Uterus (tissue), 3 donors: ENCODE measurements at regions not wholly inside any gene's neighbourhood (a gene's known extent, or its start where the extent isn't known, plus 50 kb on each side); places are given as distances from the start of the nearest gene placed in this dataset.

Experiments used
- DNase-seq, 2 donors: peaks; one replicate each; pipeline ENCODE4 v3.0.0-alpha.2; 2019 to 2020
- H3K27ac ChIP-seq, 2 donors: fragments of 200-600 bp; sonication (generic); 1 replicate in 1 of 2; 2 replicates in 1 of 2; pipeline ENCODE4 v1.5.1; 2016 to 2018
- H3K27me3 ChIP-seq, 2 donors: fragments of 200-600 bp; sonication (generic); one replicate each; pipeline ENCODE4 v1.5.1; 2018 to 2019; ENCODE audit warnings: control low read depth in 1 of 2
- H3K36me3 ChIP-seq, 2 donors: fragments of 200-600 bp; sonication (generic); one replicate each; pipeline ENCODE4 v1.5.1; 2019; ENCODE audit warnings: control low read depth in 1 of 2
- H3K4me1 ChIP-seq, 2 donors: fragments of 200-600 bp; sonication (generic); one replicate each; pipeline ENCODE4 v1.5.1; 2018 to 2019; ENCODE audit warnings: control low read depth in 1 of 2
- H3K4me3 ChIP-seq, 2 donors: fragments of 200-600 bp; sonication (generic); 1 replicate in 1 of 2; 2 replicates in 1 of 2; pipeline ENCODE4 v1.5.1; 2018 to 2019; ENCODE audit warnings: mild to moderate bottlenecking in 1 of 2
- H3K9me3 ChIP-seq, 2 donors: fragments of 200-600 bp; sonication (generic); one replicate each; pipeline ENCODE4 v1.5.1; 2019; ENCODE audit warnings: control low read depth in 1 of 2
- POLR2A ChIP-seq, 2 donors: fragments of 450-650 bp; IDR thresholded peaks; one replicate each; pipeline ENCODE4 v1.6.1; 2016; ENCODE audit warnings: antibody characterized with exemption in 2 of 2, mild to moderate bottlenecking in 1 of 2, moderate library complexity in 1 of 2
- intact Hi-C: fragments of 100-400 bp; cut with DNase I; formaldehyde crosslinking; loops from one replicate; pipeline ENCODE4 v1.15.1; 2023; ENCODE audit warnings: low total_unique reads
- TF ChIP-seq, protein P1 (sequence below), 4 experiments: fragments of 200-600 bp in 2 of 4; fragments of 450-650 bp in 2 of 4; sonication (generic) in 2 of 4; IDR thresholded peaks; one replicate each; pipeline ENCODE4 v1.5.1; 2016 to 2019; ENCODE audit warnings: antibody characterized with exemption in 4 of 4, mild to moderate bottlenecking in 2 of 4, moderate library complexity in 1 of 4
- donor health status: DM: yes; HTN: yes; CAD: no.

GRCh38 chr1:208951908-208952307, 631.6 kb upstream of the CAMK1G start:
- no peaks in the 10 kb centered on the region for H3K9me3 ChIP-seq
- no peak overlapping the region for H3K27ac ChIP-seq
- H3K27me3 ChIP-seq = no peaks in the 10 kb centered on the region
- DNase-seq = no peak
- TF ChIP-seq, protein P1, sequence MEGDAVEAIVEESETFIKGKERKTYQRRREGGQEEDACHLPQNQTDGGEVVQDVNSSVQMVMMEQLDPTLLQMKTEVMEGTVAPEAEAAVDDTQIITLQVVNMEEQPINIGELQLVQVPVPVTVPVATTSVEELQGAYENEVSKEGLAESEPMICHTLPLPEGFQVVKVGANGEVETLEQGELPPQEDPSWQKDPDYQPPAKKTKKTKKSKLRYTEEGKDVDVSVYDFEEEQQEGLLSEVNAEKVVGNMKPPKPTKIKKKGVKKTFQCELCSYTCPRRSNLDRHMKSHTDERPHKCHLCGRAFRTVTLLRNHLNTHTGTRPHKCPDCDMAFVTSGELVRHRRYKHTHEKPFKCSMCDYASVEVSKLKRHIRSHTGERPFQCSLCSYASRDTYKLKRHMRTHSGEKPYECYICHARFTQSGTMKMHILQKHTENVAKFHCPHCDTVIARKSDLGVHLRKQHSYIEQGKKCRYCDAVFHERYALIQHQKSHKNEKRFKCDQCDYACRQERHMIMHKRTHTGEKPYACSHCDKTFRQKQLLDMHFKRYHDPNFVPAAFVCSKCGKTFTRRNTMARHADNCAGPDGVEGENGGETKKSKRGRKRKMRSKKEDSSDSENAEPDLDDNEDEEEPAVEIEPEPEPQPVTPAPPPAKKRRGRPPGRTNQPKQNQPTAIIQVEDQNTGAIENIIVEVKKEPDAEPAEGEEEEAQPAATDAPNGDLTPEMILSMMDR (IDR thresholded peaks at IDR 0.05) = no peak
- no peak for TF ChIP-seq POLR2A (IDR thresholded peaks at IDR 0.05)
- no peak overlapping the region for H3K4me3 ChIP-seq
- intact Hi-C loops = no loop called here
- H3K4me1 ChIP-seq = no peaks in the 10 kb centered on the region
- no peaks in the 10 kb centered on the region for H3K36me3 ChIP-seq

GRCh38 chr1:208962867-208963266, 620.6 kb upstream of the CAMK1G start:
- Histone ChIP-seq H3K4me3 (no peak overlapping the region), H3K9me3 (peaks cover 0 to 5% of the 10 kb centered on the region in 2 donors), H3K4me1 (no peaks in the 10 kb centered on the region), H3K36me3 (no peaks in the 10 kb centered on the region), H3K27ac (no peak overlapping the region), H3K27me3 (no peaks in the 10 kb centered on the region)
- DNase-seq = no peak
- intact Hi-C loops = no loop called here
- TF ChIP-seq, protein P1 (IDR thresholded peaks at IDR 0.05) = no peak
- no peak for TF ChIP-seq POLR2A (IDR thresholded peaks at IDR 0.05)

- H3K27me3 ChIP-seq = no peaks in the 10 kb centered on the region
- no peak for TF ChIP-seq POLR2A (IDR thresholded peaks at IDR 0.05)
- TF ChIP-seq, protein P1 (IDR thresholded peaks at IDR 0.05) = no peak
- no peaks in the 10 kb centered on the region for H3K4me1 ChIP-seq
- no peak overlapping the region for H3K4me3 ChIP-seq
- H3K36me3 ChIP-seq = no peaks in the 10 kb centered on the region
- intact Hi-C loops = no loop called here
- no peak overlapping the region for H3K27ac ChIP-seq
- DNase-seq = no peak
- H3K9me3 ChIP-seq = no peaks in the 10 kb centered on the region
Measured at GRCh38 chr1:208965351-208965750, 618.2 kb upstream of the CAMK1G start.

DNA sequence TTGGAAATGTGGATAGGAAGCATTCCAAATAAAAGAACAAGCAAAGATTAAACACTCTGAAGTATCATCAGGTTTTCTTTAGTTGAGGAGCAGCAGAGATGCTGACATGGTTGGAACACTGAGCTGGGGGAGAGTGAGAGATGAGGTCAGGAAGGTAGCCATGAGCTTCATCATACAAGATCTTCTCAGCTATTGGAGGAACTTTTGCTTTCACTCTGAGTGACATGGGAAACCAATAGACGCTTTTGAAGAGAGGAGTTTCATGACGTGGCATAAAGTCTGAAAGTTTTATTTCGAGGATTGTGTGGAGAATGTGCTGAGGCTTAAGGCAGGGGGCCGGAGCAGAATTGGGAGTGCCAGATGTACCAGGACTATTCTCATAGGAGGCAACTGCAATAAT, 616.2 kb upstream of the CAMK1G start:
- H3K4me1 ChIP-seq = no peaks in the 10 kb centered on the region
- no peak for DNase-seq
- no peaks in the 10 kb centered on the region for H3K36me3 ChIP-seq
- H3K4me3 ChIP-seq = no peak overlapping the region
- no peaks in the 10 kb centered on the region for H3K27me3 ChIP-seq
- H3K27ac ChIP-seq = no peak overlapping the region
- intact Hi-C loops = no loop called here
- TF ChIP-seq, protein P1 (IDR thresholded peaks at IDR 0.05) = no peak
- TF ChIP-seq POLR2A (IDR thresholded peaks at IDR 0.05) = no peak
- no peaks in the 10 kb centered on the region for H3K9me3 ChIP-seq

DNA sequence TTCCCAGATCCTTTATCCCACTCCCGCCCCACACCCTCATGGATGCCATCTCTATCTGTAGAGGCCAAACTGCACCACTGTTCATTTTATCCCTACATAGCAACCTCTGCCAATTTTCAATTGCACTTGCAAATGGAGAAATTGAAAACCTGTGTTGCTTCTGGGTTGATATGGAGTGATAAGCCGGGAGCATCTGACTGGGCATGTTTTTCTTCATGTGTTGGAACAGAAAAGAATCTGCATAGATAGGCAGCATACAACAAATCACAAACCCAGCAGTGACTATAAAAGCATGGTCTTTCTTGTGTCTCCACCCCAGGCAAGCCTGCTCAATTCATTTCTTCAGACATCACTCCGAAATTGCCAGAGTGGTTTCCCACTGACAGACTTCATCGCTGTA, 608.8 kb upstream of the CAMK1G start:
- TF ChIP-seq, protein P1 (IDR thresholded peaks at IDR 0.05) = no peak
- TF ChIP-seq POLR2A (IDR thresholded peaks at IDR 0.05) = no peak
- no peak for DNase-seq
- H3K9me3 ChIP-seq = no peaks in the 10 kb centered on the region
- H3K4me3 ChIP-seq = no peak overlapping the region
- no peaks in the 10 kb centered on the region for H3K36me3 ChIP-seq
- no peaks in the 10 kb centered on the region for H3K4me1 ChIP-seq
- intact Hi-C loops = no loop called here
- no peak overlapping the region for H3K27ac ChIP-seq
- H3K27me3 ChIP-seq = no peaks in the 10 kb centered on the region
